HG02610 (cell line): ENCODE measurements at regions not wholly inside any gene's neighbourhood (a gene's known extent, or its start where the extent isn't known, plus 50 kb on each side); places are given as distances from the start of the nearest gene placed in this dataset.

Source experiments
- ATAC-seq: cut with Tn5 transposase; IDR thresholded peaks from one replicate; pipeline ENCODE4 v1.9.1; 2021; ENCODE audit warnings: mild to moderate bottlenecking, moderate library complexity; ENCODE audit not compliant: unreplicated experiment

DNA sequence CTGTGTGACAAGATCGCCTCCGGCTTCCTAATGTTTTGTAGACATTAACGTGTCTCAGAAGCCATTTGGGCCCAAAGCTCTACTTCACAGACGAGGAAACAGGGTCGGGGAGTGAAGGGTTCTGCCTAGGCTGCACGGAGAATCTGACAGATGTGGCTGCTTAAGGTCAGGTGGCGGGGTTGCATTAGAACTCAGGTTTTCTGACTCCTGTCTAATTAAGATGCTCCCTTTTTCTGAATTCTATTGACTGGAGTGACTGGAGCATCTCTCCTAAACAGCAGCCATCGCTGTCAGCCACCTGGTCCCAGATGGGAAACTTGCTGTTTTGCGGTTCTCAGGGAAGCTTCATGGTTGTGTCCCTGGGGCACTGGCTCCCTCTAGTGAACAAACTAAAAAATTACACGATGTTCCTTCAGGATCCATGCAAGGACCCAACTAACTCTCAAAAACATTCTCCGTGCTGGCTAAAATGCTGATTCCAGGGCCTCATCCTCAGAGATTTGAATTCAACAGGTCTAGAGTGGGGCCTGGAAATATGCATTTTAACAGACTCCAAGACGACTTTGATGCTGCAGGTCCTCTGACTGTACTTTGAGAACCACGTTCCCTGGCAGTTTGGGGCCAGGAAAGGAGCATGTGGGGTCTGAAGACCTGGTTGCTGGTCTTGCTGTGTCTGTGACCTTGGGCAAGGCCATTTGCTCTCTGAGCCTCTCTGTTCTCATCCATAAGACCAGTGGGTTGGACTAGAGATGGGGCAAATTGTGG is 117.4 kb downstream of the IRF8 start:
- no peak for ATAC-seq

DNA sequence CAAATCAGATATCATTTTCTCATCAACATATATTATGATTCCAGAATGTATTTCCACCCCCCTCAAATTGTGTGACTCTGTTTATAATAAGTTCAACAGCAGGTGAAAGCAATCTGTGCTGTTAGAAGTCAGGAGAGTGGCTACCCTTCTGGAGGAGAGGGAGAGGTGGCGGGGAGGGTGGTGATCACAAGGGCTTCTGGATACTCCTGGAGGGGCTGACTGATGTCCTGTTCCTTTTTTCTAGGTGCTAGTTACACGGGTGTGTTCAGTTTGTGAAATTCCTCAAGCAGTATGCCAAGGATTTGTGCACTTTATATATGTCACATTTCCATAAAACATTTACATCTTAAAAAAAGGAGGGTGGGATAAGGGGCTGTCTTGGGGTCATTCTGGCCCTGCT is 119.1 kb downstream of the IRF8 start:
- ATAC-seq = no peak

DNA sequence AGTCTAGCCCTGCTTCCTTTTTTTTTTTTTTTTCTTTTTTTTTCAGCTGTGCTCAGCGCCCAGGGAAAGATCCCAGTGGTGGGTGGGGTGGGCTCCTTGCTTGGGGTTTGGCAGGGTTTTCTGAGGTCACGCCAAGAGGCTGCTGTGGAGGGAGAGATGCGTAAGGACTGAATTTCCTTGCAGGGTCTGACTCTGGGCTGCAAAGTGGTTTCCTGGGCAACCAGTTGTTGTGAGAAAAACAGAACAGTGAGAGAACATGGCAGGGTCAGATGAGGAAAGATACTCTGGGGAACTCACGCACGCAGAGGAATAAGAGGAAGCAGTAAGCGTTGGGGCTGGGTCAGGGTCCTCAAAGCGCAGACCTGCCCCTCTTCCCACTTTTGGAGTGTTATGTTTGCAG is 119.5 kb downstream of the IRF8 start:
- no peak for ATAC-seq

DNA sequence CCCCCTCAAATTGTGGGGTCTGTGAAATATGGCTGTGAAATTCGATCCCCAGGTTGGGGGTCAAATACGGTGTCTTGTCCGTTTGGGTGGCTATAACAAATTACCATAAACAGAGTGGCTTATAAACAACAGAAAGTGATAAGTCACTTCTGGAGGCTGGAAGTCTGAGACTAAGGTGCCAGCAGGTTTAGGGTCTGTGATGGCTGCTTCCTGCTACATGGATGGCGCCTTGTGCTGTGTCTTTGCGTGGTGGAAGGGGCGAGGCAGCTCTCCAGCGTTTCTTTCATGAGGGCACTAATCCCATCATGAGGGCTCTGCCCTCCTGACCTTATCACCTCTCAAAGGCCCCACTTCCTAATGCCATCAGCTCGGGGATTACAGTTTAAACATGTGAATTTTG is 120.0 kb downstream of the IRF8 start:
- ATAC-seq = no peak

DNA sequence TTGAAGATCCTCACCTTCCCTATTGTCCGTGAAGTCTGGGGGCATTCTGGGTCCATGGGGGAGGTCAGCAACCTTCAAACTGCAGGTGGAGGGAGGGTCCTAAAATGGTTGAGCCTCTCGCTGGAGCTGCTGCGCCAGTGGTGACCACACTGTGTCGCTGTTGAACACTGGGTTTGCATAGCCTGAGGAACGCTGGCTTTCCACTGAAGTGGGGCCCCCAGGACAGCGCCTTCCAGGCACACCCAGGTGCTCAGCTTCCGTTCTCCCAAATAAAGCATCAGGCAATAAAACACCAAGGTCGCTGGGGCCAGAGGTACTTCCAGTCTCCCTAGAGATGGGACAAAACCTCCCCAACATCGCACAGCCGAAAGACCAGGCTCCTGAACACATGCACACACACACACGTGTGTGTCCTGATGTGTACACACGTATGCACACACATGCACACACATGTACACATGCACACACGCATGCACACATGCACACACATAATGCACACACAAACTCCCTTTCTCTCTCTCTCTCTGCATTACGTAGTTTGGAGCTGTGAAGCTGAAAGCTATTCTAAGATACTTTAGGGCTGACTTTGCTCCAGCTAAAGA is 120.6 kb downstream of the IRF8 start:
- no peak for ATAC-seq

DNA sequence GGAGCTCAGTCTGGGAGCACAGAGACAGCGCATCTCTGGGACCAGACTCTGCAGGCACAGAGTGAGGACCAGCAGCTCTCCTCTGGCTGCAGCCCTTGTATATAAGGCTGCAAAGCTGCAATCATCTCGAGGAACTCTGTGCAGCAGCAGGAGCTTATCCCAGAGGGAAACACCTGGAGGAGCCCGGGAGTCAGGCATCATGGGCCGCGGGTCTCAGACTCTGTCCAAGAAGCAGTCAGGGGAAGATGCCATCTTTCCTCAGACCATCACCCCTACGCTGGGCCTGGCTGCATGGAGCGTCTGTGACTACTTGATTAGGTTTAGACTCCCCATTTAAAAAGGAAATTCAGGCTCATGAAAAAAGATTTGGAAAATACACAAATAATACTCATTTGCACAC is 122.0 kb downstream of the IRF8 start:
- no peak for ATAC-seq

DNA sequence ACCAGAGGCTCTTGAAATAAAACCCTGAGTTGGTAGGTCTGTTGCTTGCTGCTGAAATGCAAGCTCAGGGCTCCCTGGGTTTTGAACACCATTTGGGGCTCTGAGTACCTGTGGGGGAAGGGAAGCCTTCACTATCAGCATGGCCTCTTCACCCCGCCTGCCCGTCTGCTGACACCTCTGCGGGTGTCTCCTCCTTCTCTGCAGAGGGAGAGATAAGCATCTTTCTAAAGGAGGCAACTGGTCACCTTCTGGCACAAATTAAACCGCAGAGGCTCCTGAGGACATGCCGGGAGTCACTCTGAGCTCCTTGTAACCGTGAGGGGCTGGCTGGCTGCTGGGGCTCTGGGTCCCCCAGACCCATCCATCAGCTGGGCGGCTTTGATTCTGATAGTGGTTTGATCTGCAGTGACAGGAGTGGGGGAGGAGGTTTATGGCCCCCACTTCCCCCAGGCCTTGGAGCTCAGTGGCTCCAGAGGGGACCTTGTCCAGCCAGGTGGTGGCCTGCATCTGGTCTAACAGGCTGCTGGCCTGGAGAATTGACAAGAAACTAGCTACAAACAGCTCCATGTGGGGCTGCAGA is 123.5 kb downstream of the IRF8 start:
- no peak for ATAC-seq

DNA sequence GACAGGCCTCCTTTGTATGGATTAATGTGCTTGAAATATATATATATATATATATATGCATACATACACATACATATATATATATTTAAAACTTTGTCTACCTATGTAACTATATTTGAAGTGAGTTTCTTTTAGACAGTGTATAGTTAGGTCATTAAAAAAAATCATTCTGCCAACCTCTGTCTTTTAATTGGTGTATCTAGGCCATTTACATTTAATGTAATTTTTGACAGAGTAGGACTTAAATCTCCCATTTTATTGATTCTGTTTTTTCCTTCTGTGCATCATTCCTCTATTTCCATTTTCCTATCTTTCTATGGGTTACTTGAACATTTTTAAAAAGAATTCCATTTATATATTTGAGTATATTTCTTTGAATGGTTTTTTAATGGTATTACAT is 125.2 kb downstream of the IRF8 start:
- ATAC-seq = no peak

DNA sequence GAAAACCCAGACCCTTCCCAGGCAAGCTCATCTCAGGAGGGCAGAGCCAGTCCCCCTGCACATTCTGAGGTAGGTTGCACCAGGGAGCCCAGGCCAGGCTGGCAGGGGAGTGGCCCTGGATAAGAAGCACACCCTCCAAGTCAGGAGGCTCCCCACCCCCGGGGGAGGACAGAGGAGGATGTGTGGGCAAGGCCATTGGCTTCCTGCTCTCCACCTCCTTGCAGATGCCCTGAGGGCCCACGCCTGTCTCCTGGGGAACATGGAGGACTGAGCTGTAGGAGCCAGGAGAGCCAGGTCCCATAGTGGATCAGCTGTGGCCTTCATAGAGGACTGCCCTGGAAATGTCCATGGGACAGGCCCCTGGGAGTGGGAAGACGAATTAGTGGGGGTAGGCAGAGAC is 126.7 kb downstream of the IRF8 start:
- ATAC-seq = no peak

DNA sequence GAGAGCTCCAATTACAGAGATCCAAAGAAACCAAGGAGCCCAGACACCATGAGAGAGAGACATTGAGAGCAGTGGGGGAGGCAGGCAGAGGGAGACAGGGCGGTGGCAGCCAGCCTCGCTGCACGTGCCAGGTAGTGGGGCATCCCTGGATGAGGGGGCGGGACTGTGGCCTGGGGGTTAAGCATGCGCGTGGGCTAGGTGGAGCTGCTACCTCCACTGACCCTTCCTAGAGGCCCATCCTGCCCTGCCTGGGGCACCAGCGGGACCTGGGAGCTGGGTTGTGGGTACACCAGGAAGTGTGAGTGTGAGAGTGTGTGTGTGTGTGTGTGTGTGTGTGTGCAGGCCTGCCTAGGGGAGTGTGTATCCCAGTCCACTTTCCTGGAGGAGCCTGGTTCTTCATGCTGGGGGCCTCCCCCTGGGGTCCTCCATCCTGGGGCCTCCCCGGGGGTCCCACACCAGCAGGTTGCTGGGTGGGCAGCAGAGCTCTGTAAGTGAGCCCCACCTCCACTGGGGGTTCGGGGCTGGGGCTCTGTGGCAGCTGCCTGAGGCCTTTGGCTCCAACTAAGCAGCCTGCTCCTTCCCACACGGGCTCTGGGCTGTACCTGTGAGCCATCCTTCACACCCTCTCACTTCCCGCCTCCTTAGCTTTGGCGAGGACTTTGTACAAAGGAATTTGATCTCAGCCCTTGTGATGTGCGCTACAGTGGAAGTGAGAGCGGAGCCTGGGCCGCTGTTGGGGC is 127.4 kb downstream of the IRF8 start:
- ATAC-seq = no peak

DNA sequence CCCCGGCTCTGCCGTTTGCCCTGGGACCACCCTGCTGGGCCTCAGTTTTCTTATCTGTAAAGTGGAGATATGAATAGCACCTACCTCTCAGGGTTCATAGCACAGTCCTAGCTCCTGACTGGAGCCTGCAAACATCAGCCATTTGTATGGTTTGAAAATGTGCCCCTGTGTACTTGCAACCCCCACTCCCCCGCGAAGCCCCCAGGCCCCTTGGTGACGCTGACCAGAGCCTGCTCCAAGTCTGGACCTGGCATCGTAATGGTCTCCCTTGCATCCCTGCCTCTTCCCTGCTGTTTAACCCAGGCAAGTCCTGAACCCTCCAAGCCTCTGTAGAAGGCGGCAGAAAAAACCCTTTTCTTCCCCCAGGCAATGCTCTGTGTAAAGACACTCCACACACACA is 128.0 kb downstream of the IRF8 start:
- ATAC-seq = no peak

DNA sequence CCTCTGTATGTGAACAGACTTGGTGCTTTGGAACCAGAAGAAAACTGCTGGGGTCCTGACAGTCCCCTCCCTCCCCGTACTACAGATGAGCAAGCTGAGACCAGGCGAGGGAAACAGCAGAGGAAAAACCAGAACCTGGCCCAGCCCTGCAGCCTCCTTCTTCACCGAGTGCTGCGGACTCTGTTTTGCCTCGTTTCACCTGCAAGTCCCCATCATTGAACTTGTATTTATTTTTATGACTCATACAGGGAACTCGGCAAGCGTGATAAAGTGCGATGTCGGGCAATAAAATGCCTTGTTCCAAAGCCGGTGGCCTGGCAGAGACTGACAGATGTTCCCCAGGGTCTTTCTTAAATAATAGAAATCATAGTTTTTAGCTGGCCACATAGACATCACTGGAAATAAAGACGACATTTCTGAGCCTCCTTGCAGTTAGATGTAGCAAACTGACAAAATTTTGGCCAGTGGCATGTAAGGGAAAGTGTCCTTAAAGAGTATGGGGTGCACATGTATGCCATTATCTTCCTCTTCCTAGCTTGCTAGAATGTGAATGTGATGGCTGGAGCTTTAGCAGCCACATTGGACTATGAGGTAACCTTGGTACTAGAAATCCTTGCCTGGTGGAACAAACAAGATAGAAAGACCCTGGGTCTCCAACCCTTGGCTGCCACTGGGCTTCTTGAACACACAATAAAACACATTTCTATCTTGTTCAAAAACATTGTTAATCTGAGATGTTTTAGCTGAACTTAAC is 128.6 kb downstream of the IRF8 start:
- no peak for ATAC-seq

DNA sequence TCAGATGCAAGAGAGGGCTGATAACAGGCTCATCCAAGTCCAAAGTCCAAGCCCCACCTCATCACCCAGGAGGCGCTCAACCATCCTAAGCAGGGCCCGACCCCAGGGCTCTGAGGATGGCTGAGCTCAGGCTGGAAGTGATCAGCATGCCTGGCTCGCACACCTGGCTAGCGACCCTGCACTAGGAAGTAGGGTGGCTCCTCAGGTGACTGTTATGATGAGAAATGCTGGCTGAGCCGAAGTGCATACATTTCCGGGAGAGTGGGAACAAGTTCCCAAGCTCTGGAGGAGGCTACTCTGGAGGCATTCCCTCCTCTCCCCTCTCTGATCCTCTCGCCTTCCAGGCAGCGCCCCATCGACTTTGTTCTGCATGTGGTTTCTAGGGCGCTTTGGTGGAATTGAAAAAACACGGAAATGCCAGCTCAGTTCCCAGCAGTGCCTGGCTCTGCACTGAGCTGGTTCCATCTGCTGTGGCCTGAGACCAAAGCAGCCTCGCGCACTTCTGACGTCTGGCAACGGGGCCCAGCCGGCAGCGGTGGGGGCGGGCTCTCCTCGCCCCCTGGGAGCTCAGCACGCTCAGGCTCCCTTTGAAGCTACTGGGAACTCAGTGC is 130.3 kb downstream of the IRF8 start:
- ATAC-seq = no peak

DNA sequence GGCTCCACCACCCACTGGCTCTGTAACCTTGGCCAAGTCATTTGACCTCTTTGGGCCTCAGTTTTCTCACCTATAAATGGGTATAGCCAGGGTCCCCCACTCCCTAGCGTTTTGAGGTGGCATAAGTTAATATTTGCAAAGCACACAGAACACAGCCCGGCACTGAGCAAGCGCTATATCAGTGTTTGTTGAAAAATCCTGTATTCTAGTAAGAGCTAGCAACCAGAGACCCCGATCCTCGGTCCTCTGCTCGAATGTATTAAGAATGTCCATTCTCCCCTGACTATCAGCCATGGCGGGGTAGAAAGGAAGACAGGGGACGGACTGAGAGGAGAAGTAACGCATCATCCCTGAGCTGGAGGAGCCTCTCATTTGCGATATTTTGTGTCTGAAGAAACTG is 131.2 kb downstream of the IRF8 start:
- no peak for ATAC-seq

DNA sequence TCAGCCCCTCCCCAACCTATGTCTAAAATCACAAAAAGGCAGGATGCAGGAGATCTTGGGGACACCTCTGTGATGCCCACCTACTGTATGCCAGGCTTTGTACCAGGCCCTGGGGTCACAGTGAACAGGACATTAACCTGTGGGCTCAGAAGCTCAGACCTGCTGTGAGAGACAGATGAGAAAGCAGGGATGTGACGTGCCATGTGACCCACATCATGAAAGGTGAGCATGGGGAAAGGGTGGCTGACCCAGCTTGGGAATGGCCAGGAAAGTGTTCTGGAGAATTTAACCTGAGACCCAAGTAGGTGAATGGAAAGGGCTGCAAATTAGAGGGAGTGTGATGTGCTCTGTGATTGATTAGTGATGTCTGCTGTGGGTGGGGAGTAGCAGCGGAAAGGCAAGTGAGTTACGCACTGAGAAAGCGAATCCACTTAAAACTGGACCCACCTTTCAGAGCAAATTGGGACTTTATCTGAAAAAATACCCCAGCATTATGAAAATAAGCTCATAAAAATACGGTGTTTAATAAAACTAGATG is 132.2 kb downstream of the IRF8 start:
- ATAC-seq = no peak

DNA sequence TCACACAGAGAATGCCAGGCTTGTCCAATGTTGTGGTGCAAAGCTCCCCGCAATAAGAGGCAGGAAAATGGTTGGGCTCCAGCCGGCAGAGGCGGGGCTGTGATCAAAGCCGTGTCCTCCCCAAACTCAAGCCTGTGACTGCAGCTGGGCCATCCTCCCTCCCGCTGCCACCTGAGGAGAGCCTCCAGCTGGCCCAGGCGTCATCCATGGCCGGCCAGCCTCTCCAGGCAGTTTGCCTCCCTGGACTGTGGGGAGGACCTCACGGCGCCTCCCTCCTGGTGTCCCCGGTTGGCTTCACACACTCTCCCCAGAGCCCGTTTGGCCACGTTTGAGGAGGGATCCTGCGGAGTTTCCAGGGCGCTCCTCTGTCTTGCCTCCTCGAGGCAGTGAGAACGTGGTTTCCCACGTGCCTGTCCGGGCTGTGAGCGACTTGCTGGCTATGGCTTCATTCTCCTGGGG is 134.1 kb downstream of the IRF8 start:
- ATAC-seq = no peak

DNA sequence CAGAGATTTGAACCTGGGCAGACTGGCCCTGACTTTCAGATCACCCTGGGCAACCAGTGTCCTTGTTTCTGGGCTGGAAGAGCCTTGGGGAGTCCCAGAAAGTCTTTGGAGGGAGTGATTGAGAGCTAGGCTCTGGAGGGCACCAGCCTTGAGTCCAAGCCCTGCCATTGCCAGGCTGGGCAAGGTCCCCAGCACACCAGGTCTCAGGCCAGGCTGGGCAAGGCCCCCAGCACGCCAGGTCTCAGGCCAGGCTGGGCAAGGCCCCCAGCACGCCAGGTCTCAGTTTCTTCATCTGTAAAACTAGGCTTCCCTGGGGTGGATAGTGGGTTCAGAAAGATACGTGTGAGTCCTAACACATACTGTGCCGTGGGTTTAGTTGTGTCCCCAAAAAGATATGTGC is 135.0 kb downstream of the IRF8 start:
- no peak for ATAC-seq

DNA sequence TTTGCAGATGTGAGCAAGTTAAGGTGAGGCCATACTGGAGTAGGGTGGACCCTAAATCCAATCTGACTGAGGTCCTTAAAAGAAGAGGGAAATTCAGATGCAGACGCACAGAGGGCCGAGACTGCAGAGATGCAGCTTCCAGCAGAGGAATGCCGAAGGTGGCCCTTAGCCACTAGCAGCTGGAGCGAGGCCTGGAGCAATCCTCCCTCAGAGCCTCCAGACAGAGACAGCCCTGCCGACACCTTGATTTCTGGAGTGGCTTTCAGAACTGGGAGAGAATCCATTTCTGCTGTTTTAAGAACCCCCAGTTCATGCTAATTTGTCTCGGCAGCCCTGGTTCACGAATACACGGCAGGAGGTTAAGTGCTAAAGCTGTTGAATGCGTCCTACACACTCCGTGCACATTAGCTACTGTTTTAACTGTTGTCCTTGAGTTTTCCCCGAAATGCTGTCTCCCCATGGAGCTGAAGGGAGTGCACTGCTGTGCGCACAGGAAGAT is 135.5 kb downstream of the IRF8 start:
- ATAC-seq = no peak

DNA sequence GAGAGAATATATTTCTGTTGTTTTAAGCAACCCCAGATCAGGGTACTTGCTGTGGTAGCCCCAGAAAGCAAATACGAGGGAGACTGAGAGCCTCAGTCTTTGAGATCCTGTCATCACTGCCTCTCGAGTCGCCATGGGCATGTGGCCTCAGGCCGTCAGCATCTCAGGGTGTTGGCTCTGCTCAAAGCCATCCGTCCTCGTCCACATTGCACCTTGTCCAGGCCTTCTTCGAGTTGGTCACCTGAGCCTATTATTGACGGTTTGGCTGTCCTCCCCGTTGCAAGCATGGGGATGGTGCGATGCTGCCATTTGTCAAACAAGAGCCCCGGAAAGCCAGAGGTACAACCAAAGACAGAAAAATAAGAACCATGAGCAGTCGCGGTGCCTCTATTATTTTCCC is 136.9 kb downstream of the IRF8 start:
- ATAC-seq = no peak
